RCC 7860 (cell line): ENCODE measurements at regions not wholly inside any gene's neighbourhood (a gene's known extent, or its start where the extent isn't known, plus 50 kb on each side); places are given as distances from the start of the nearest gene placed in this dataset.
"Not testable (repeated sequence)": the region's sequence is repeated elsewhere in the genome, so short reads cannot be mapped to it uniquely, and the experiment has no call there.

Source experiments
- DNase-seq: peaks from one replicate; pipeline ENCODE4 v3.0.0-alpha.2; 2015; ENCODE audit warnings: low spot score
- FAIRE-seq: peaks from 2 replicates; lab custom pipeline; 2012; peaks lifted over from hg19 to GRCh38; lab: Jason Lieb, UNC

- FAIRE-seq (no peak), DNase-seq (no peak)
Measured at GRCh38 chr7:153070141-153070540, 310.6 kb downstream of the ACTR3B start.

- FAIRE-seq, result no peak
- no peak for DNase-seq
Measured at GRCh38 chr7:153072806-153073205, 313.3 kb downstream of the ACTR3B start.

GRCh38 chr7:153076289-153076688 is 316.7 kb downstream of the ACTR3B start:
- DNase-seq, FAIRE-seq: not testable (repeated sequence)

- DNase-seq (no peak), FAIRE-seq (no peak)
Measured at GRCh38 chr7:153081496-153081895, 321.9 kb downstream of the ACTR3B start.

- no peak for FAIRE-seq
Measured at GRCh38 chr7:153084278-153084677, 324.7 kb downstream of the ACTR3B start.

GRCh38 chr7:153087498-153087897 is 327.9 kb downstream of the ACTR3B start:
- FAIRE-seq (no peak), DNase-seq (no peak)

More at GRCh38 chr7:153084278-153084677, 324.7 kb downstream of the ACTR3B start:
- DNase-seq, result no peak

GRCh38 chr7:153088601-153089000 is 329.0 kb downstream of the ACTR3B start:
- DNase-seq (no peak), FAIRE-seq (no peak)

GRCh38 chr7:153090209-153090608 is 330.7 kb downstream of the ACTR3B start:
- FAIRE-seq (no peak), DNase-seq (no peak)

- FAIRE-seq (no peak), DNase-seq (no peak)
Measured at GRCh38 chr7:153090764-153091163, 331.2 kb downstream of the ACTR3B start.

GRCh38 chr7:153091477-153091876 is 331.9 kb downstream of the ACTR3B start:
- DNase-seq (no peak), FAIRE-seq (no peak)

GRCh38 chr7:153097511-153098201 is 338.1 kb downstream of the ACTR3B start:
- FAIRE-seq (no peak), DNase-seq (no peak)

- no peak for FAIRE-seq
Measured at GRCh38 chr7:153099235-153099634, 339.7 kb downstream of the ACTR3B start.

GRCh38 chr7:153100691-153101237 is 341.2 kb downstream of the ACTR3B start:
- no peak for DNase-seq
- FAIRE-seq, result no peak

More at GRCh38 chr7:153099235-153099634, 339.7 kb downstream of the ACTR3B start:
- no peak for DNase-seq

GRCh38 chr7:153103202-153103601 is 343.6 kb downstream of the ACTR3B start:
- DNase-seq, result no peak
- FAIRE-seq, result no peak

- DNase-seq, result no peak
- FAIRE-seq, result no peak
Measured at GRCh38 chr7:153107826-153108225, 348.3 kb downstream of the ACTR3B start.

- DNase-seq (no peak), FAIRE-seq (no peak)
Measured at GRCh38 chr7:153109566-153109965, 350.0 kb downstream of the ACTR3B start.

GRCh38 chr7:153110606-153111005 is 351.1 kb downstream of the ACTR3B start:
- FAIRE-seq, result no peak
- no peak for DNase-seq

GRCh38 chr7:153122255-153122654 is 362.7 kb downstream of the ACTR3B start:
- DNase-seq, FAIRE-seq: not testable (repeated sequence)

- FAIRE-seq, result no peak
Measured at GRCh38 chr7:153130052-153130451, 370.5 kb downstream of the ACTR3B start.

GRCh38 chr7:153151766-153152165 is 392.2 kb downstream of the ACTR3B start:
- no peak for DNase-seq
- FAIRE-seq, result no peak

More at GRCh38 chr7:153130052-153130451, 370.5 kb downstream of the ACTR3B start:
- no peak for DNase-seq

GRCh38 chr7:153152801-153153422 is 393.4 kb downstream of the ACTR3B start:
- DNase-seq (no peak), FAIRE-seq (no peak)

GRCh38 chr7:153158149-153158548 is 398.6 kb downstream of the ACTR3B start:
- DNase-seq (no peak), FAIRE-seq (no peak)
